HUES48 (cell line): ENCODE measurements at regions not wholly inside any gene's neighbourhood (a gene's known extent, or its start where the extent isn't known, plus 50 kb on each side); places are given as distances from the start of the nearest gene placed in this dataset.
"Not testable (repeated sequence)": the region's sequence is repeated elsewhere in the genome, so short reads cannot be mapped to it uniquely, and the experiment has no call there.

Source experiments
- H3K27ac ChIP-seq: one replicate; pipeline ENCODE4 v1.7.0; 2013; ENCODE audit warnings: low read depth, low read length, inconsistent platforms
- H3K27me3 ChIP-seq: 2 replicates; pipeline ENCODE4 v1.6.1; 2013; ENCODE audit warnings: mild to moderate bottlenecking, low read length; ENCODE audit not compliant: control insufficient read depth, insufficient read depth
- H3K36me3 ChIP-seq: 2 replicates; pipeline ENCODE4 v1.6.1; 2013; ENCODE audit warnings: low read length; ENCODE audit not compliant: control insufficient read depth, insufficient read depth
- H3K4me1 ChIP-seq: 2 replicates; pipeline ENCODE4 v1.6.1; 2013; ENCODE audit warnings: mild to moderate bottlenecking, low read length; ENCODE audit not compliant: control insufficient read depth, insufficient read depth
- H3K4me3 ChIP-seq: 2 replicates; pipeline ENCODE4 v1.5.1; 2013; ENCODE audit warnings: mild to moderate bottlenecking, low read depth, low read length
- H3K9ac ChIP-seq: 2 replicates; pipeline ENCODE4 v1.6.1; 2013; ENCODE audit warnings: mild to moderate bottlenecking, low read depth, low read length, moderate library complexity
- H3K9me3 ChIP-seq: 2 replicates; pipeline ENCODE4 v1.6.1; 2013; ENCODE audit warnings: low read length; ENCODE audit not compliant: control insufficient read depth, insufficient read depth

GRCh38 chr7:12909483-12909882 lies 222.1 kb downstream of the ARL4A start:
- no peaks in the 10 kb centered on the region for H3K36me3 ChIP-seq
- H3K27me3 ChIP-seq = no peaks in the 10 kb centered on the region
- H3K4me1 ChIP-seq = no peaks in the 10 kb centered on the region
- H3K27ac ChIP-seq = no peak overlapping the region
- H3K4me3 ChIP-seq = no peak overlapping the region
- H3K9me3 ChIP-seq = no peaks in the 10 kb centered on the region
- no peak overlapping the region for H3K9ac ChIP-seq

GRCh38 chr7:12911053-12911452 lies 223.6 kb downstream of the ARL4A start:
- H3K9me3 ChIP-seq = no peaks in the 10 kb centered on the region
- H3K4me1 ChIP-seq = no peaks in the 10 kb centered on the region
- H3K27me3 ChIP-seq = no peaks in the 10 kb centered on the region
- H3K27ac ChIP-seq = no peak overlapping the region
- no peak overlapping the region for H3K9ac ChIP-seq
- H3K36me3 ChIP-seq = no peaks in the 10 kb centered on the region
- no peak overlapping the region for H3K4me3 ChIP-seq

- Histone ChIP-seq H3K36me3 (no peaks in the 10 kb centered on the region), H3K4me3 (no peak overlapping the region), H3K9me3 (no peaks in the 10 kb centered on the region), H3K4me1 (no peaks in the 10 kb centered on the region), H3K27ac (no peak overlapping the region), H3K27me3 (no peaks in the 10 kb centered on the region), H3K9ac (no peak overlapping the region)
These were observed 225.6 kb downstream of the ARL4A start for GRCh38 chr7:12913002-12913401.

DNA sequence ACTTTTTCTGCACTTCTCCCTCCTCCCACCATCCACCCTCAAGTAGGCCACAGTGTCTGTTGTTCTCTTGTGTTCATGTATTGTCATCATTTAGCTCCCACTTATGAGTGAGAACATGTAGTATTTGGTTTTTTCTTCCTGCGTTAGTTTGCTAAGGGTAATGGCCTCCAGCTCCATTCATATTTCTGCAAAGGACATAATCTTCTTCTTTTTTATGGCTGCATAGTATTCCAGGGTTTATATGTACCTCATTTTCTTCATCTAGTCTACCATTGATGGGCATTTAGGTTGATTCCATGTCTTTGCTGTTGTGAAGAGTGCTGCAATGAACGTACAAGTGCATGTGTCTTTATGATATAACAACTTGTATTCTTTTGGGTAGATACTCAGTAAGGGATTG lies 230.4 kb downstream of the ARL4A start:
- no peaks in the 10 kb centered on the region for H3K36me3 ChIP-seq
- no peak overlapping the region for H3K9ac ChIP-seq
- no peaks in the 10 kb centered on the region for H3K27me3 ChIP-seq
- H3K9me3 ChIP-seq = no peaks in the 10 kb centered on the region
- H3K27ac ChIP-seq = no peak overlapping the region
- H3K4me3 ChIP-seq = no peak overlapping the region
- H3K4me1 ChIP-seq = peaks cover 3% of the 10 kb centered on the region; the same call in 1 of the 2 replicates

DNA sequence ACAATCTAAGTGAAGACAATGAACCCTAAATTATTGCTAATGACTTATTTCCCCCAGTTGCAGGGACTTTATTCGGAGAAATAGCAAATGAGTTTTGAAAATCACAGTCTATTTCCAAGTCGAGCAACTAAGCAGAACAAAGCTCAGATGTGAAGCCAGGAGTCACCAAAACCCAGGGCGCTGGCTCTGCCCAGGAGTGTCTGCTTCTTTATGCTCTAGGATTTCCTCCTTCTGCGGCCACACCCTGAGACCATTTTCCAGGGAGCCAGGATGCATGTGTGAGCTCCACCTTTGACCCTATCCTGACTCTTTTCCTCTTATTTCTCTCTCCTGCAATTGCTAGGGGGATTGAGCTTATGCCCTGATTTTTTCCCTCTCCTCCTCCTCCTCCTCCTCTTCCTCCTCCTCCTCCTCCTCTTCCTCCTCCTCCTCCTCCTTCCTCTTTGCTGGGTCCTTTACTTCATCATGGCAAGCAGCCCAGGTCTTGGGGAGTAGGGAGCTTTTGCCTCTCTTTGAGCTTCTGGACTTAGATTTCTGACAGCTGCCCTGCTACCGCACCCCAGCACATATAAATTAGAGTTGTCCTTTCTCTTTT lies 234.4 kb downstream of the ARL4A start:
- peaks cover 5% of the 10 kb centered on the region; the same call in 1 of the 2 replicates for H3K4me1 ChIP-seq
- no peaks in the 10 kb centered on the region for H3K9me3 ChIP-seq
- no peaks in the 10 kb centered on the region for H3K27me3 ChIP-seq
- H3K27ac ChIP-seq = no peak overlapping the region
- H3K36me3 ChIP-seq = no peaks in the 10 kb centered on the region
- H3K4me3 ChIP-seq = no peak overlapping the region
- no peak overlapping the region for H3K9ac ChIP-seq

GRCh38 chr7:12923971-12924370 lies 236.5 kb downstream of the ARL4A start:
- Histone ChIP-seq H3K36me3 (no peaks in the 10 kb centered on the region), H3K9me3 (no peaks in the 10 kb centered on the region), H3K9ac (no peak overlapping the region), H3K27me3 (no peaks in the 10 kb centered on the region), H3K27ac (no peak overlapping the region), H3K4me3 (no peak overlapping the region), H3K4me1 (peaks cover 6% of the 10 kb centered on the region; the same call in 1 of the 2 replicates)

GRCh38 chr7:12926206-12926605 lies 238.8 kb downstream of the ARL4A start:
- H3K4me1 ChIP-seq = peaks cover 14% of the 10 kb centered on the region
- H3K9me3 ChIP-seq = no peaks in the 10 kb centered on the region
- no peak overlapping the region for H3K27ac ChIP-seq
- H3K36me3 ChIP-seq = no peaks in the 10 kb centered on the region
- H3K4me3 ChIP-seq = no peak overlapping the region
- H3K9ac ChIP-seq = no peak overlapping the region
- no peaks in the 10 kb centered on the region for H3K27me3 ChIP-seq

GRCh38 chr7:12927635-12928434 lies 240.4 kb downstream of the ARL4A start:
- Histone ChIP-seq H3K27ac (no peak overlapping the region), H3K36me3 (no peaks in the 10 kb centered on the region), H3K9me3 (no peaks in the 10 kb centered on the region), H3K4me1 (peaks cover 14% of the 10 kb centered on the region), H3K4me3 (no peak overlapping the region), H3K9ac (no peak overlapping the region), H3K27me3 (no peaks in the 10 kb centered on the region)

DNA sequence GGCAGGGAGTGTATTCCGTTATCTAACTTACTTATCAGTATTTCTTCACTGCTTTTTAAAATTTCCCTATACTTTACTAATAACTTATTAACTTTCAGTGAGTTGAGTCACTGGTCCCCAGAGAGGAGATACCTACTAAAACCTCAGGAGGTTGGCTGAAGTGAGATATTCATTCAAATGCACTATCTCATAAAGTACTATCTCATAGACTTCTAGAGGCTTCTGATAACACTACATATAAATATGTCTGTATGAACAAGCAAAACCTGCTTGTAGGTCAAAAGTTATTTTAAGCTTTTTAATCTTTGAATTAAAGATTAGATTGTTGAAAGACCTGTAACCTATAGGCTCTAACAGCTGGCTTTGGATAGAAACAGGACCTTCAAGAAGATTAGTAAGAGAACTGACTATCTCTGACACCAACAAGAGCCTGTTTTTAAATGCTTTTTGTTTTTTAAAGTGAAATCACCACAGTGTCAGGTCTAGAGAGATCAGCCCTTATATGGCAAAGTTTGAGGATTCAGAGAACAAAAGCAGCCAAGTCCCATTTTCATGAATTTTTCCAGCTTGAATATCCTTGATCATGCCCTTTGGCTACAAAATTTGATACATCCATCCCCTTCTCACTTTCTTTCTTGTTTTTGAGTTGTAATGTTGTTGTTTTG lies 242.2 kb downstream of the ARL4A start:
- H3K9ac ChIP-seq = no peak overlapping the region
- H3K9me3 ChIP-seq = no peaks in the 10 kb centered on the region
- H3K4me3 ChIP-seq = no peak overlapping the region

DNA sequence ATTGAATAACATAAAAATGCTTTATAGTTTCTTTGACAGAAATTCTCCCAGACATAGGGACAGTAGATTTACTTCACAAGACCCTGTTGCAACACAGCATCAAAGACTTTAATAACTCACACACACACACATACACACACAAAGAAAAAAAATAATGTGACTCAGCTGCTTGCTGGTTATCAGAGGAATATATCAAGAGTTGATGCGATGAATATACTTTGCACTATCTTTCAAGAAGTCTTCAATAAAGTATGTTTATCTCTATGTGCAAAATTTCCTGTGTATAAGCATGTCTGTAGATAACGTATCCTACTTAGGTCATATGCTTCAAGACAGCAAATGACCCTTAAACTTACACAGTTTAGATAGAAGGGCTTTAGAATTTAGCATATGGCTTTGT lies 243.1 kb downstream of the ARL4A start:
- no peaks in the 10 kb centered on the region for H3K36me3 ChIP-seq
- no peak overlapping the region for H3K9ac ChIP-seq
- H3K27ac ChIP-seq = no peak overlapping the region
- no peak overlapping the region for H3K4me3 ChIP-seq
- H3K27me3 ChIP-seq = no peaks in the 10 kb centered on the region
- H3K4me1 ChIP-seq = peaks cover 14% of the 10 kb centered on the region
- H3K9me3 ChIP-seq = no peaks in the 10 kb centered on the region

More for the DNA sequence above, 242.2 kb downstream of the ARL4A start:
- peaks cover 14% of the 10 kb centered on the region for H3K4me1 ChIP-seq
- H3K36me3 ChIP-seq = no peaks in the 10 kb centered on the region
- no peaks in the 10 kb centered on the region for H3K27me3 ChIP-seq
- no peak overlapping the region for H3K27ac ChIP-seq

DNA sequence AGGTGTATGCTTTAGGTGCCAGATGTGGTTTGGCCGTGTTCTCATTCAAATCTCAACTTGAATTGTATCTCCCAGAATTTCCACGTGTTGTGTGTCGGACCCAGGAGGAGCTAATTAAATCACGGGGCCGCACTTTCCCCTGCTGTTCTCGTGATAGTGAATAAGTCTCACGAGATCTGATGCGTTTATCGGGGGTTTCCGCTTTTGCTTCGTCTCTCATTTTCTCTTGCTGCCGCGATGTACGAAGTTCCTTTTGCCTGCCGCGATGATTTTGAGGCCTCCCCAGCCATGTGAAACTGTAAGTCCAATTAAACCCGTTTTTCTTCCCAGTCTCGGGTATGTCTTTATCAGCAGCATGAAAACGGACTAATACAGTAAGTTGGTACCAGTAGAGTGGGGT lies 244.0 kb downstream of the ARL4A start:
- not testable (repeated sequence) for H3K9me3 ChIP-seq, H3K27ac ChIP-seq, H3K36me3 ChIP-seq, H3K4me3 ChIP-seq, H3K9ac ChIP-seq, H3K27me3 ChIP-seq
- peaks cover 11% of the 10 kb centered on the region for H3K4me1 ChIP-seq
